Left lobe of liver (tissue), 2 donors: ENCODE measurements at regions not wholly inside any gene's neighbourhood (a gene's known extent, or its start where the extent isn't known, plus 50 kb on each side); places are given as distances from the start of the nearest gene placed in this dataset.

Experiments
- ATAC-seq: fragments of 200-7000 bp; cut with Tn5 transposase; one replicate; pipeline ENCODE4 v1.9.1; 2020; ENCODE audit warnings: mild to moderate bottlenecking, moderate library complexity
- DNase-seq: peaks from one replicate; pipeline ENCODE4 v3.0.0-alpha.2; 2020; ENCODE audit warnings: low spot score
- donor health status: DM: no; HTN: no; CAD: no; lungs with moderate emphysema.
- donor health status: DM: no; HTN: yes; CAD: no.

DNA sequence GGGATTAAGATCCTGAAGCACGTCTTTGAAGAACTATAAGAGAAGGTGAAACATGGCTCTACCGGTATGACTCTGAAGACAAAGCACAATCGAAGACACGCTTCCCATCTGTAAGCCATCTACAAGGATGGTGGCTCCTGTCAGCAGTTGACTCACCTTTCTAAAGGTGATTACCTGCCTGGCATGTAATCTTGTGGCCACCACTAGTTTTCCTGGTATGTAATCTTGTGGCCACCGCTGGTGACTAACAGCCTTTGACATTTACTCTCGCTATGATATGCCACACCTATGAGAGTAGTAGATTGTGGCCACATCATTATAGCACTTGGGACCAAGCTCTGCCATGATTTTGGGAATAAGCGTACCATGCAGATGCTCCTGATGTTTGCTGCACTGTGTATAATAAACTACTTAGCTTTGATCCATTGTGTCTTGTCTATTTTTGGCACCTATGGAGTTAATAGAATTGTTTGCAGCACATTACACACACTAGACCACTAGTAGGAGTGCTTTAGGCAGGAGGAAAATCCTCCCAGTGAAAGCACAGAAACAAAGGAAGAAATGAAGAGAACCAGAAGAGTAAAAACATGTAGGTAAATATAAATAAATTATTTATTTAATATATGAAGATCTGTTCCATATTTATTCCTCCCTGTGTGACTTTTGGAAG is 59.8 kb downstream of the VAX1 start:
- DNase-seq, result no peak
- ATAC-seq, result no peak

DNA sequence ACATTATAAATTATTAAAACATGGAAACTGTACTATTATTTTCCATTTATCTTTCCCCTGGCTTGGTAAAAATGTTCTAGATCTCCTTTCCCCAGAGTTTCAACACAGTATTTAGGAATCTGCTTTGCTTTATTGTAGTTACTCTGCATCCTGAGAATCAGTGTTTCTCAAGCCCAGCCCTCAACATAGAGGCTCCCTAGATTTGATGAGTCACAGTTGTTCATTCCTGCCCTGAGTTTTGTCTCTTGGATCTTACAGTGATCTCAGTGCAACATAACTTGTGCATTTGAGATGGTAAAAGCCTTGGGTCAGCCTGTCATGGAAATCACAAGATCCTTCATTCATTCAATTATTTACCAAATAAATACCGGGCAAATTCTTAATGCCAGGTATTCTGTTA is 63.0 kb downstream of the VAX1 start:
- DNase-seq (no peak), ATAC-seq (no peak)

DNA sequence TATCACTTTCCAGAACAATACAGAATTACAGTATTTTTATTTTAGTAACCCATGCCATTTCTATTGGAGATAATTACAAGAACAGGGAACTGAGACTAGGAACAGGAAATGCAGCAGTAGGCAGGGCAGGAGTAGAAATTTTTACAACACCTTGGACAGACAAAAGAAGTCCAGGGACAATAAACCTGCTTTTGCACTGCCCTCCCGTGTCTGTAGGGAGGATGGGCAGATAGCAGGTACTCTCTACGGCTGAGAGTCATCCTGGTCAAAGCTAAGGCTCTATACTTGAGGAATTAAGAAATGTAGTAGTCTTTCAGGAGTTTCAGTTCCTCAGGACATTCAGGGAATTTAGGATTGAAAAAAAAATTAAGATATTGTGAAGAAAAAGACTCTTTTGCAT is 63.4 kb downstream of the VAX1 start:
- peak; percentile 78 for ATAC-seq

DNA sequence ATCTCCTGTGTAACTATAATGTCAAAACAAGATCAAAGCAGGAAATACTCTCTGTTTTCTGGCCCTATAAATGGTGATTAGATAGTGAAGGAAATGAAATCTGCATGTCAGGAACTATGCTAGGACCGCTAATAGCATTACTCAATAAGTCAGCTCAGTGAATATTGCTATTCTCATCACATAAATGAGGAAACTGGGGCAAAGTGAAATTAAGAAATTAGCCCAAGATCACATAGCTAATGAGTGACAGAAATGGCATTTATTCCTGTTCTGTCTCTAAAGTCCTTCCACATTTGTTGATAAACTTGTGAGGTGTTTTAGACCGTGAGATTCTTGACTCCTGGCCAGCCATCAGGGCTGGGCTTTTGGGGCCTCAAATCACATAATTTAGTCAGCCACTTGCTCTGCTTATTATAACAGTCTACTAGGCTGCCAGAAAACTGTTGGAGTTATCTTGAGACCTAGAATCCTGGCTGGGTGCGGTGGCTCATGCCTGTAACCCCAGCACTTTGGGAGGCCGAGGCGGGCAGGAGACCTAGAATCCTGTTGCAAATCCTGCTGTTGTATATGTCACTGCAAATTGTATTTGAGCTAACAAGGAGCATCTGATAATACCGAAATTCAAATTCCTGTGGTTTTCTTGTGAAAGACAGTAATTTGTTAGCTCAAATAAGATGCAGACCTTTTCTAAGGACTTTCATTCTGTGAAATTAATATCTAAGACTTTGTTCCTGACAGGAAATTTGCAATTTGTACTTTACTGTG is 66.5 kb upstream of the SHTN1 start:
- DNase-seq (no peak), ATAC-seq (no peak)

More for the DNA sequence above, 63.4 kb downstream of the VAX1 start:
- no peak for DNase-seq
